ENCODE measurements at regions not wholly inside any gene's neighbourhood (a gene's known extent, or its start where the extent isn't known, plus 50 kb on each side); places are given as distances from the start of the nearest gene placed in this dataset.

DNA sequence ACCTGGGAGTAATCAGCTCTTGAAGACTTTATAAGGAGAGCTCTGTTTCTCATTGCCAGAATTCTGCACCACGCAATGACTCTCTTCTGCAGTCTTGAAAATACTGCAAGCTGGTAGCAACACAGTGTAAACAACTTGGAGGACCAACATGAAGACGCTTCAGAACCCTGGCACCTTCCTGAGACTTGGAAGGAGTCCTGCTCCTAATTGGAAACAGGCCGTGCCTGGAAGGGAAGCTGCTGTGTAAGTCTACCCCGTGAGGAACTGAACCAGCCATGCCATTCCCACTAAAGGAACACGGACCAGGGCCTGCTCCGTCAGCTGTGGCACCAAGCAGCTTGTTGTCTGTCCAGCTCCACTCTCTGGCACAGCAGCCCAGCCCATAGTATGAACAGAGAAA is 171.1 kb downstream of the PAX3 start:
- Histone ChIP-seq H3K9ac (ENCODE audit: low read depth, low read length) (no peak overlapping the region), H3K4me1 (ENCODE audit: control insufficient read depth, insufficient read depth, low read length) (no peaks in the 10 kb centered on the region), H3K9me3 (ENCODE audit: control insufficient read depth, insufficient read depth, low read length) (no peaks in the 10 kb centered on the region), H2AK5ac (ENCODE audit: low read depth, low read length) (no peak overlapping the region), H3K4ac (ENCODE audit: low read depth, low read length) (no peak overlapping the region), H4K20me1 (ENCODE audit: insufficient read depth, low read length) (no peaks in the 10 kb centered on the region), H3K27ac (ENCODE audit: insufficient read depth, low read length) (no peak overlapping the region), H3K4me3 (ENCODE audit: insufficient read depth, low read depth, low read length) (no peak overlapping the region), H3K36me3 (ENCODE audit: control insufficient read depth, insufficient read depth, low read length) (no peaks in the 10 kb centered on the region), H4K91ac (ENCODE audit: insufficient read depth, low read depth, low read length) (no peak overlapping the region), H2BK120ac (ENCODE audit: low read depth, low read length) (no peak overlapping the region), H2AK9ac (replicated peaks; ENCODE audit: low read depth, low read length, poor library complexity) (no peak overlapping the region), H3K27me3 (ENCODE audit: control insufficient read depth, insufficient read depth, low read length) (no peaks in the 10 kb centered on the region), H2BK5ac (ENCODE audit: low read depth, low read length, poor library complexity, severe bottlenecking) (no peak overlapping the region), H4K5ac (ENCODE audit: low read depth, low read length) (no peak overlapping the region), H2BK20ac (ENCODE audit: low read depth, low read length) (no peak overlapping the region), H2AFZ (replicated peaks; ENCODE audit: low read length, poor library complexity) (no peak overlapping the region), H3K79me1 (ENCODE audit: low read depth in 1 of 2, low read length in 2 of 2) (no peaks in the 10 kb centered on the region), H3K4me2 (ENCODE audit: low read depth, low read length) (no peak overlapping the region), H3K14ac (replicated peaks; ENCODE audit: low read depth, low read length) (no peak overlapping the region), H2BK15ac (ENCODE audit: low read depth, low read length) (no peak overlapping the region), H3K18ac (ENCODE audit: low read depth, low read length) (no peak overlapping the region), H3K9me1 (ENCODE audit: insufficient read depth, low read length) (no peaks in the 10 kb centered on the region), H4K8ac (ENCODE audit: low read depth in 2 of 2, low read length in 2 of 2) (no peak overlapping the region), H3K56ac (ENCODE audit: extremely low read depth, insufficient read depth, low read length) (no peak overlapping the region), H3K23ac (ENCODE audit: low read depth, low read length) (no peak overlapping the region)
- dilution Hi-C loops (cut with HindIII; ENCODE audit: low sequenced_read_pairs, unreplicated experiment) (no loop called here), in situ Hi-C loops (cut with MboI; ENCODE audit: low sequenced_read_pairs) (no loop called here), intact Hi-C loops (cut with micrococcal nuclease) (no loop called here)
- no peak for ATAC-seq (ENCODE audit: low read depth)
- ChIA-PET CTCF (no interaction called here), POLR2A (ENCODE audit: unreplicated experiment) (no interaction called here)
- no peak for TF ChIP-seq NFE2L2 (IDR thresholded peaks at IDR 0.05; ENCODE audit: low read depth, low read length)
- TF ChIP-seq SMC3 (IDR thresholded peaks at IDR 0.05; ENCODE audit: low read depth, low read length) = no peak
- TF ChIP-seq, protein P1, sequence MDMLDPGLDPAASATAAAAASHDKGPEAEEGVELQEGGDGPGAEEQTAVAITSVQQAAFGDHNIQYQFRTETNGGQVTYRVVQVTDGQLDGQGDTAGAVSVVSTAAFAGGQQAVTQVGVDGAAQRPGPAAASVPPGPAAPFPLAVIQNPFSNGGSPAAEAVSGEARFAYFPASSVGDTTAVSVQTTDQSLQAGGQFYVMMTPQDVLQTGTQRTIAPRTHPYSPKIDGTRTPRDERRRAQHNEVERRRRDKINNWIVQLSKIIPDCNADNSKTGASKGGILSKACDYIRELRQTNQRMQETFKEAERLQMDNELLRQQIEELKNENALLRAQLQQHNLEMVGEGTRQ (IDR thresholded peaks at IDR 0.05; ENCODE audit: low read depth, low read length) = no peak
- no peak for TF ChIP-seq MAZ (IDR thresholded peaks at IDR 0.05; ENCODE audit: borderline replicate concordance, low read depth, low read length)
- TF ChIP-seq MXI1 (IDR thresholded peaks at IDR 0.05; ENCODE audit: borderline replicate concordance, low read depth, low read length) = no peak
- TF ChIP-seq MAFK (IDR thresholded peaks at IDR 0.05; ENCODE audit: low read depth, low read length) = no peak
- no peak for TF ChIP-seq BHLHE40 (IDR thresholded peaks at IDR 0.05; ENCODE audit: low read depth, low read length)
- no peak for TF ChIP-seq CEBPB (IDR thresholded peaks at IDR 0.05; ENCODE audit: low read depth, low read length)
- TF ChIP-seq RFX5 (IDR thresholded peaks at IDR 0.05; ENCODE audit: low read depth, low read length) = no peak
- TF ChIP-seq, protein P2, sequence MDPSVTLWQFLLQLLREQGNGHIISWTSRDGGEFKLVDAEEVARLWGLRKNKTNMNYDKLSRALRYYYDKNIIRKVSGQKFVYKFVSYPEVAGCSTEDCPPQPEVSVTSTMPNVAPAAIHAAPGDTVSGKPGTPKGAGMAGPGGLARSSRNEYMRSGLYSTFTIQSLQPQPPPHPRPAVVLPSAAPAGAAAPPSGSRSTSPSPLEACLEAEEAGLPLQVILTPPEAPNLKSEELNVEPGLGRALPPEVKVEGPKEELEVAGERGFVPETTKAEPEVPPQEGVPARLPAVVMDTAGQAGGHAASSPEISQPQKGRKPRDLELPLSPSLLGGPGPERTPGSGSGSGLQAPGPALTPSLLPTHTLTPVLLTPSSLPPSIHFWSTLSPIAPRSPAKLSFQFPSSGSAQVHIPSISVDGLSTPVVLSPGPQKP (IDR thresholded peaks at IDR 0.05; ENCODE audit: borderline replicate concordance, low read depth, low read length) = no peak
- TF ChIP-seq, protein P3, sequence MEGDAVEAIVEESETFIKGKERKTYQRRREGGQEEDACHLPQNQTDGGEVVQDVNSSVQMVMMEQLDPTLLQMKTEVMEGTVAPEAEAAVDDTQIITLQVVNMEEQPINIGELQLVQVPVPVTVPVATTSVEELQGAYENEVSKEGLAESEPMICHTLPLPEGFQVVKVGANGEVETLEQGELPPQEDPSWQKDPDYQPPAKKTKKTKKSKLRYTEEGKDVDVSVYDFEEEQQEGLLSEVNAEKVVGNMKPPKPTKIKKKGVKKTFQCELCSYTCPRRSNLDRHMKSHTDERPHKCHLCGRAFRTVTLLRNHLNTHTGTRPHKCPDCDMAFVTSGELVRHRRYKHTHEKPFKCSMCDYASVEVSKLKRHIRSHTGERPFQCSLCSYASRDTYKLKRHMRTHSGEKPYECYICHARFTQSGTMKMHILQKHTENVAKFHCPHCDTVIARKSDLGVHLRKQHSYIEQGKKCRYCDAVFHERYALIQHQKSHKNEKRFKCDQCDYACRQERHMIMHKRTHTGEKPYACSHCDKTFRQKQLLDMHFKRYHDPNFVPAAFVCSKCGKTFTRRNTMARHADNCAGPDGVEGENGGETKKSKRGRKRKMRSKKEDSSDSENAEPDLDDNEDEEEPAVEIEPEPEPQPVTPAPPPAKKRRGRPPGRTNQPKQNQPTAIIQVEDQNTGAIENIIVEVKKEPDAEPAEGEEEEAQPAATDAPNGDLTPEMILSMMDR (conservative IDR thresholded peaks at IDR 0.05; ENCODE audit: low read depth, low read length) = no peak
- TF ChIP-seq RAD21 (IDR thresholded peaks at IDR 0.05; ENCODE audit: low read length) = no peak
- no peak for TF ChIP-seq CHD1 (IDR thresholded peaks at IDR 0.05; ENCODE audit: low read depth, low read length)
- DNase-seq = no peak
- no TSS peak for BruUV-seq (replicated peaks)
- 43% methylated on average over 4 of the region's 6 CpGs; no CpG with 5 or more reads in 1 of the 2 experiments for WGBS, 2 experiments (ENCODE audit: extremely low coverage in 2 of 2, insufficient read length in 1 of 2)
